SK-N-MC (cell line): ENCODE measurements at regions not wholly inside any gene's neighbourhood (a gene's known extent, or its start where the extent isn't known, plus 50 kb on each side); places are given as distances from the start of the nearest gene placed in this dataset.

Source experiments
- EZH2 ChIP-seq: fragments of 200-600 bp; sonication (generic); IDR thresholded peaks from one replicate; pipeline ENCODE4 v1.6.1; 2017; ENCODE audit warnings: antibody characterized with exemption
- POLR2AphosphoS5 ChIP-seq: IDR thresholded peaks from 2 replicates; pipeline ENCODE4 v1.6.1; 2012; ENCODE audit warnings: mild to moderate bottlenecking, low read depth, low read length, borderline replicate concordance

DNA sequence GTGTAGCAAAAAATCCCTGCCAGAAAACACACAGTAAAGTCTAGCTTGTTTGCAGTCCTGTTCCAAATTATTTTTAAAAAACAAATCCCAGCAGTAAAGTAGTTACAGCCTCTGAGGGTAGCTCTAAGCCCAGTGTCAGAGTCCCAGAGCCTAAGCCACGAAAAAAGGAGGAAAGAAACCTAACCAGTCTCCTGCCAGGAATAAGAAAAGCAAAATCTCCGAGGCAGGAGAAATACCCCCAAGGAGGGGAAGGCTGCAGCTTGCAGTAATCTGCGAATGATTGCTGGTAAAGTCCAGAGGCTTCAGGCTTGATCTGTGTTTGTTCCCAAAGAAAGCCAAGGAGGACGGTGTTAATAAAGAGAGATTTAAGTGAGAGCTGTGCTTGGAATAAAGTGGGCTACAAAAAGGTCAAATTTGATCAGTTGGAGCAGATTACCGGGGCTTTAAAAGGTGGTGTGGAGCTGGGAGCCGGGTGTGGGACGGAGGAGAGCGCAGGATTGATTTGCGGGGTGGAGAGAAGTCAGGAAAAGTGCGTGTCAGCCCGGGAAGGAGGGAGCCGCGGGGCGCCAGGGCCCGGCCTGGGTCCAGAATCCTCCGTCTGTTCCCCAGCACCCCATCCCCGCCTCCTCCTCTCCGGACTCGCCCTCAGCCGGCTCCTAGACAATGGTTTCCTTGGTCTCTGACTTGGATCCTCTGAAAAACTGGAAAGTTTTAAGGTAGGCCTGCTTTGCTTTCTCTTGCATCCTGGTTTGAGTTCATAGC lies 219.4 kb upstream of the CELF2 start:
- TF ChIP-seq EZH2 (no peak), POLR2AphosphoS5 (no peak)
